NCI-H1417 treated with DMSO at 0.1 percent for 48 hours (cell line): ENCODE measurements at regions not wholly inside any gene's neighbourhood (a gene's known extent, or its start where the extent isn't known, plus 50 kb on each side); places are given as distances from the start of the nearest gene placed in this dataset.
"Not testable (repeated sequence)": the region's sequence is repeated elsewhere in the genome, so short reads cannot be mapped to it uniquely, and the experiment has no call there.

Experiments used
- DNase-seq: peaks from one replicate; lab custom pipeline; 2025; lab: John Stamatoyannopoulos, UW

- DNase-seq: no peak
These were observed 322.0 kb downstream of the SUCLG1 start for GRCh38 chr2:84137034-84137433.

GRCh38 chr2:84132370-84132769 is 326.7 kb downstream of the SUCLG1 start:
- DNase-seq: no peak

GRCh38 chr2:84131278-84131830 is 327.7 kb downstream of the SUCLG1 start:
- no peak for DNase-seq

- DNase-seq: no peak
These were observed 330.1 kb downstream of the SUCLG1 start for GRCh38 chr2:84129018-84129417.

GRCh38 chr2:84127812-84128211 is 331.3 kb downstream of the SUCLG1 start:
- DNase-seq: not testable (repeated sequence)

- no peak for DNase-seq
These were observed 332.6 kb downstream of the SUCLG1 start for GRCh38 chr2:84126530-84126929.

- DNase-seq: no peak
These were observed 333.0 kb downstream of the SUCLG1 start for GRCh38 chr2:84126084-84126483.

- no peak for DNase-seq
These were observed 342.9 kb downstream of the SUCLG1 start for GRCh38 chr2:84116143-84116542.

GRCh38 chr2:84115173-84115857 is 343.8 kb downstream of the SUCLG1 start:
- no peak for DNase-seq

GRCh38 chr2:84103816-84104527 is 355.1 kb downstream of the SUCLG1 start:
- not testable (repeated sequence) for DNase-seq

GRCh38 chr2:84102274-84102673 is 356.8 kb downstream of the SUCLG1 start:
- no peak for DNase-seq

GRCh38 chr2:84088656-84089055 is 370.4 kb downstream of the SUCLG1 start:
- no peak for DNase-seq

GRCh38 chr2:84085562-84085961 is 373.5 kb downstream of the SUCLG1 start:
- DNase-seq: no peak

- DNase-seq: no peak
These were observed 374.2 kb downstream of the SUCLG1 start for GRCh38 chr2:84084856-84085255.

GRCh38 chr2:84083984-84084383 is 375.1 kb downstream of the SUCLG1 start:
- DNase-seq: no peak

- no peak for DNase-seq
These were observed 380.6 kb downstream of the SUCLG1 start for GRCh38 chr2:84078471-84078870.

- no peak for DNase-seq
These were observed 381.6 kb downstream of the SUCLG1 start for GRCh38 chr2:84077496-84077895.

GRCh38 chr2:84071050-84071449 is 388.0 kb downstream of the SUCLG1 start:
- no peak for DNase-seq

- no peak for DNase-seq
These were observed 393.2 kb downstream of the SUCLG1 start for GRCh38 chr2:84065857-84066256.

- DNase-seq: no peak
These were observed 401.0 kb downstream of the SUCLG1 start for GRCh38 chr2:84057917-84058560.

- DNase-seq: no peak
These were observed 403.3 kb downstream of the SUCLG1 start for GRCh38 chr2:84055816-84056215.

- DNase-seq: not testable (repeated sequence)
These were observed 404.5 kb downstream of the SUCLG1 start for GRCh38 chr2:84054577-84054976.

- DNase-seq: no peak
These were observed 406.2 kb downstream of the SUCLG1 start for GRCh38 chr2:84052913-84053312.
